Skeletal muscle satellite cell (primary cell): ENCODE measurements at regions not wholly inside any gene's neighbourhood (a gene's known extent, or its start where the extent isn't known, plus 50 kb on each side); places are given as distances from the start of the nearest gene placed in this dataset. TPM values are rescaled to one million over a fixed set of nuclear protein-coding genes. Genes with fewer than 3 reads are reported as not detected.

Experiments used
- H3K27me3 ChIP-seq: 2 replicates; pipeline ENCODE4 v1.7.0; 2013; ENCODE audit warnings: low read length; ENCODE audit not compliant: control insufficient read depth, insufficient read depth
- H3K36me3 ChIP-seq: 2 replicates; pipeline ENCODE4 v1.7.0; 2013; ENCODE audit warnings: mild to moderate bottlenecking, control low read depth, low read length; ENCODE audit not compliant: insufficient read depth
- H3K4me1 ChIP-seq: 2 replicates; pipeline ENCODE4 v1.7.0; 2013; ENCODE audit warnings: low read length; ENCODE audit not compliant: control insufficient read depth, insufficient read depth
- H3K4me2 ChIP-seq: 2 replicates; pipeline ENCODE4 v1.7.0; 2013; ENCODE audit warnings: mild to moderate bottlenecking, low read length
- H3K4me3 ChIP-seq: 2 replicates; pipeline ENCODE4 v1.7.0; 2013; ENCODE audit warnings: low read length
- H3K9ac ChIP-seq: 2 replicates; pipeline ENCODE4 v1.7.0; 2013; ENCODE audit warnings: mild to moderate bottlenecking, low read depth, low read length, moderate library complexity
- H3K9me3 ChIP-seq: replicated peaks from 2 replicates; pipeline ENCODE4 v1.7.0; 2013; ENCODE audit warnings: mild to moderate bottlenecking, control low read depth, low read length
- small RNA-seq: library from RNA; depleted of rRNA; stranded (forward); fragments of <200 nt; gene quantifications from one replicate; pipeline ENCODE3, GENCODE V24; 2012

- H3K4me2 ChIP-seq = no peak overlapping the region
- H3K9me3 ChIP-seq = no peaks in the 10 kb centered on the region
- H3K4me1 ChIP-seq = no peaks in the 10 kb centered on the region
- H3K4me3 ChIP-seq = no peak overlapping the region
- no peaks in the 10 kb centered on the region for H3K36me3 ChIP-seq
- no peak overlapping the region for H3K9ac ChIP-seq
- H3K27me3 ChIP-seq = no peaks in the 10 kb centered on the region
Observed at GRCh38 chr3:86161493-86161892, 829.5 kb downstream of the VGLL3 start.

- Histone ChIP-seq H3K9me3 (no peaks in the 10 kb centered on the region), H3K4me2 (no peak overlapping the region), H3K36me3 (no peaks in the 10 kb centered on the region), H3K27me3 (no peaks in the 10 kb centered on the region), H3K9ac (no peak overlapping the region), H3K4me1 (no peaks in the 10 kb centered on the region), H3K4me3 (no peak overlapping the region)
Observed at GRCh38 chr3:86152620-86153019, 838.3 kb downstream of the VGLL3 start.

- H3K4me1 ChIP-seq = no peaks in the 10 kb centered on the region
- no peaks in the 10 kb centered on the region for H3K27me3 ChIP-seq
- no peak overlapping the region for H3K4me2 ChIP-seq
- H3K9ac ChIP-seq = no peak overlapping the region
- H3K4me3 ChIP-seq = no peak overlapping the region
- H3K36me3 ChIP-seq = no peaks in the 10 kb centered on the region
- no peaks in the 10 kb centered on the region for H3K9me3 ChIP-seq
Observed at GRCh38 chr3:86149054-86149453, 841.9 kb downstream of the VGLL3 start.

- no peaks in the 10 kb centered on the region for H3K27me3 ChIP-seq
- H3K4me1 ChIP-seq = no peaks in the 10 kb centered on the region
- H3K4me2 ChIP-seq = no peak overlapping the region
- no peak overlapping the region for H3K9ac ChIP-seq
- H3K36me3 ChIP-seq = no peaks in the 10 kb centered on the region
- no peak overlapping the region for H3K4me3 ChIP-seq
- no peaks in the 10 kb centered on the region for H3K9me3 ChIP-seq
Observed at GRCh38 chr3:86147119-86147518, 843.8 kb downstream of the VGLL3 start.

- H3K4me3 ChIP-seq = no peak overlapping the region
- no peaks in the 10 kb centered on the region for H3K4me1 ChIP-seq
- H3K27me3 ChIP-seq = no peaks in the 10 kb centered on the region
- no peak overlapping the region for H3K4me2 ChIP-seq
- no peak overlapping the region for H3K9ac ChIP-seq
- H3K36me3 ChIP-seq = no peaks in the 10 kb centered on the region
- H3K9me3 ChIP-seq = no peaks in the 10 kb centered on the region
Observed at GRCh38 chr3:86126552-86126951, 864.4 kb downstream of the VGLL3 start.

Small RNA genes in the stretch of these regions (small RNA-seq; reads per million reads assigned to genes)
- not detected for gene AC108706.1
- not detected for gene RNU6-1129P
